Osteocyte (in vitro differentiated cells): ENCODE measurements at regions not wholly inside any gene's neighbourhood (a gene's known extent, or its start where the extent isn't known, plus 50 kb on each side); places are given as distances from the start of the nearest gene placed in this dataset.

Experiments
- DNase-seq: peaks from one replicate; pipeline ENCODE4 v3.0.0; 2021; ENCODE audit warnings: mixed read lengths; ENCODE audit not compliant: unreplicated experiment; ENCODE audit errors: extremely low spot score
- H3K27ac Mint-ChIP-seq: one replicate; pipeline ENCODE4 v1.8.0; 2021; ENCODE audit warnings: mild to moderate bottlenecking, mixed read lengths; ENCODE audit not compliant: unreplicated experiment
- H3K27me3 Mint-ChIP-seq: one replicate; pipeline ENCODE4 v1.8.0; 2021; ENCODE audit warnings: mixed read lengths; ENCODE audit not compliant: unreplicated experiment
- H3K36me3 Mint-ChIP-seq: one replicate; pipeline ENCODE4 v1.8.0; 2021; ENCODE audit warnings: mixed read lengths; ENCODE audit not compliant: unreplicated experiment
- H3K4me1 Mint-ChIP-seq: one replicate; pipeline ENCODE4 v1.8.0; 2021; ENCODE audit warnings: mixed read lengths; ENCODE audit not compliant: unreplicated experiment
- H3K4me3 Mint-ChIP-seq: one replicate; pipeline ENCODE4 v1.8.0; 2021; ENCODE audit warnings: mild to moderate bottlenecking, moderate library complexity, mixed read lengths; ENCODE audit not compliant: unreplicated experiment
- H3K9me3 Mint-ChIP-seq: one replicate; pipeline ENCODE4 v1.8.0; 2021; ENCODE audit warnings: mixed read lengths; ENCODE audit not compliant: unreplicated experiment
- TF ChIP-seq, protein P1 (sequence below): fragments of 200-600 bp; sonication (generic); IDR thresholded peaks from 2 replicates; pipeline ENCODE4 v1.5.0; 2021; ENCODE audit warnings: antibody characterized with exemption, mild to moderate bottlenecking, moderate library complexity

DNA sequence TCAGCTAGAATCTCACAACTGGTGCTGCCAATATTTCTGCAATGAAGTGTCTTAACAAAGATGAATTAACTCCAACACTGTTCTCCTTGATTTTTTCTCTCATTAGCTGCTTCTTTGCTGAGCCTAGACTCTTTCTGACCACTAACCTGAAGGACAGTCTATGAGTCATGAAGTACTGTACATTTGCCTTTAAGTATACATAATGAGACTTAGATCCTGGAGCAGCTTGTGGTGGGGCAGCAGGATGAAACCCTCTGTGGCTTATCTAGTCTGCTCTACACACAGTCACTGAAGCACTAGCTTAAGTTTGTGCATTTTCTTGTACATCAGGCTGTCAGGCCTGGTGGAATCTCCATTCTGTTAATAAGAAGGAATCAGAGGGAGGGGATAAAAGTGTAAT lies 307.4 kb upstream of the SMIM31 start:
- H3K9me3 Mint-ChIP-seq = peaks cover 3% of the 10 kb centered on the region
- H3K27ac Mint-ChIP-seq = no peak overlapping the region
- no peak overlapping the region for H3K4me3 Mint-ChIP-seq
- DNase-seq = no peak
- no peaks in the 10 kb centered on the region for H3K36me3 Mint-ChIP-seq
- H3K27me3 Mint-ChIP-seq = no peaks in the 10 kb centered on the region
- H3K4me1 Mint-ChIP-seq = peaks cover 15% of the 10 kb centered on the region
- TF ChIP-seq, protein P1, sequence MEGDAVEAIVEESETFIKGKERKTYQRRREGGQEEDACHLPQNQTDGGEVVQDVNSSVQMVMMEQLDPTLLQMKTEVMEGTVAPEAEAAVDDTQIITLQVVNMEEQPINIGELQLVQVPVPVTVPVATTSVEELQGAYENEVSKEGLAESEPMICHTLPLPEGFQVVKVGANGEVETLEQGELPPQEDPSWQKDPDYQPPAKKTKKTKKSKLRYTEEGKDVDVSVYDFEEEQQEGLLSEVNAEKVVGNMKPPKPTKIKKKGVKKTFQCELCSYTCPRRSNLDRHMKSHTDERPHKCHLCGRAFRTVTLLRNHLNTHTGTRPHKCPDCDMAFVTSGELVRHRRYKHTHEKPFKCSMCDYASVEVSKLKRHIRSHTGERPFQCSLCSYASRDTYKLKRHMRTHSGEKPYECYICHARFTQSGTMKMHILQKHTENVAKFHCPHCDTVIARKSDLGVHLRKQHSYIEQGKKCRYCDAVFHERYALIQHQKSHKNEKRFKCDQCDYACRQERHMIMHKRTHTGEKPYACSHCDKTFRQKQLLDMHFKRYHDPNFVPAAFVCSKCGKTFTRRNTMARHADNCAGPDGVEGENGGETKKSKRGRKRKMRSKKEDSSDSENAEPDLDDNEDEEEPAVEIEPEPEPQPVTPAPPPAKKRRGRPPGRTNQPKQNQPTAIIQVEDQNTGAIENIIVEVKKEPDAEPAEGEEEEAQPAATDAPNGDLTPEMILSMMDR = no peak

DNA sequence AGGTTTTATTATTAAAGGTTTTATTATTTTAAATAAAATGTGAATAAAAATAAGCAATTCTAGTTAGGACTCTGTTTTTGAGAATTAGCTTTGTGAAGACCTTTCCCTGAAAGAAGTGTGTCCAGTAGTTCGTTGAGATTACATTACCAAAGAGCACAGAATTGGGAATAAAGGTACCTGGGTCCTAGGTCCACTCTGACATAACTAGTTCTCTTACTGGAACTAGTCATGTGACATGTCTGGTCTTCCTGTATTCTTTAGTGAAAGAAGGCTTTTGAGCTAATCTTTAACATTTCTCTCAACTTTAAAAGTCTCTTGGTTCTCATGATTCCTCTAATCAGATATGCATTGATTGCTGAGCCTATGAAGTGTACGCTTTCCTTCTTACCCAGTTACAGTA lies 292.0 kb upstream of the SMIM31 start:
- Mint-ChIP-seq H3K27me3 (no peaks in the 10 kb centered on the region), H3K4me1 (peaks cover 2% of the 10 kb centered on the region), H3K27ac (no peak overlapping the region), H3K36me3 (no peaks in the 10 kb centered on the region), H3K9me3 (peaks cover under 1% of the 10 kb centered on the region), H3K4me3 (no peak overlapping the region)
- DNase-seq = no peak
- TF ChIP-seq, protein P1 = no peak

DNA sequence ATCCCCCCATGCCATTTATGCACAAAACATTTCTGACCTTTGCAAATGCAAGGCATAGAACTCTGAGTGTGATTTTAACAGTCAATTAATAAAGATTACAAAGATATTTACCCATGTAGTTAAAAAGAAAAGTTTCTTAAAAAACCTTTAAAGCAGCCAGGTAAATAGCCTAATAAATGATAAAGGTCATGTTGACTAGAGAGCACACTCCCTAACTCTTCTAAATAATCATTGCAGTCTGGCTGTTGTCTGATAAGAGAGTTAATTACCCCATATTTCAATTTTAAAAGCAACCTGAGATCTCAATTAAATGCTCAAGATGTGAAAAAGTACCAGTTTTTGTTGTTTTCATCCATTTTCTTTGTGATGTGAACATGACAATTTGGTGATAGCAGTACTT lies 291.5 kb upstream of the SMIM31 start:
- Mint-ChIP-seq H3K4me1 (peaks cover 2% of the 10 kb centered on the region), H3K27me3 (no peaks in the 10 kb centered on the region), H3K9me3 (no peaks in the 10 kb centered on the region), H3K4me3 (no peak overlapping the region), H3K36me3 (no peaks in the 10 kb centered on the region), H3K27ac (no peak overlapping the region)
- TF ChIP-seq, protein P1 = no peak
- no peak for DNase-seq

DNA sequence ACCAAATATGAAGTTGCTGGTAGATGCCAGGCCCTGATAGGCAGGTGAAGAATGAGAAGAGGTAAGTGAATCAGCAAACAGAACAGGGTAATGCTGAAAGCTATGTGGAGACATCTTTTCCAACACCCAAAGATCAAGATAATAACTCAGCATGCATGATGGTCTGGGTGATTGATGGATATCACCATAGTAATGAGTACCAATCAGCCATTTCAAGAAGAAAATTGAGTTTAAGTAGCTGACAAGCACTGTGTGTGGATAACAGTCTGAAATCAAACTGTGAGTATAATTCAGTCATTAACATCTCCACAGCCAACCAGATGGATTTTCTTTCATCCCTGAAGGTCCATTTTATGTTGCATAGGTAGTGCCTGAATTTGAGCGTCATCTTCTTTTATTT lies 289.6 kb upstream of the SMIM31 start:
- H3K4me1 Mint-ChIP-seq = peaks cover 2% of the 10 kb centered on the region
- no peaks in the 10 kb centered on the region for H3K27me3 Mint-ChIP-seq
- H3K4me3 Mint-ChIP-seq = no peak overlapping the region
- no peaks in the 10 kb centered on the region for H3K36me3 Mint-ChIP-seq
- TF ChIP-seq, protein P1 = no peak
- no peak overlapping the region for H3K27ac Mint-ChIP-seq
- no peaks in the 10 kb centered on the region for H3K9me3 Mint-ChIP-seq
- no peak for DNase-seq

DNA sequence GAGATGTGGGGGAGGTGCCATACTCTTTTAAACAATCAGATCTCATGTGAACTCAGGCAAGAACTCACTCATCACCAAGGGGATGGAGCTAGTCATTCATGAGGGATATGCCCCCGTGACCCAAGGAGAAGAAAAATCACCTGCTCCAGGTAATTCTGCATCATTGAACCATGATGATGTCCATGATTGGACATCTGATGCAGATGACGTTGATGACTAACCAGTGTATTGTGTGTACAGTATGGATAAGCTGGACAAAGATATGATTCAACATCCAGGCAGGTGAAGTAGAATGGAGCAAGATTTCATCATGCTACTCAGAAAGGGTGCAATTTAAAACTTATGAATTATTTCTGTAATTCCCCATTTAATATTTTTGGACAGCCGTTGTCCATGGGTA lies 286.4 kb upstream of the SMIM31 start:
- Mint-ChIP-seq H3K9me3 (no peaks in the 10 kb centered on the region), H3K27ac (no peak overlapping the region), H3K4me1 (peaks cover 2% of the 10 kb centered on the region), H3K27me3 (no peaks in the 10 kb centered on the region), H3K36me3 (no peaks in the 10 kb centered on the region), H3K4me3 (no peak overlapping the region)
- no peak for DNase-seq
- TF ChIP-seq, protein P1 = no peak
